ENCODE measurements at regions not wholly inside any gene's neighbourhood (a gene's known extent, or its start where the extent isn't known, plus 50 kb on each side); places are given as distances from the start of the nearest gene placed in this dataset.

DNA sequence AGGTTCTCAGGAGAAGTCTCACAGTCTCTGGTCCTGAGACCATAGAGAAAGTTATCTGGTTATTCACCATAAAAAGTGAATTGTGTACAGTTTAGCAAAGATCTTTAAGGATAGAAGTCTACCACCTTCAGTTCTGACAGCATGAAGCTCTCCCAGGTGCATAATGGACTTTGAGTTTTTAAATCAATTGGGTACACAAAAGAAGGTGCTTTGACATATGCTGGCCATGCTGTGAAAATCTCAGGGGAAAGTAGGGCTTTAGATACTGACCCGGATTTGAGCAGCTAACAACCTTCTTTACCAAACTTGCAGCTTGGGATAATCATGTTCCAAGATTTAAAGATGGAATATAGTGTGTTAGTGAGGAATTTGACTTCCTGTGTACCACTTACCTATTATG lies 264.2 kb downstream of the ZSWIM6 start:
- TF ChIP-seq, protein P1, sequence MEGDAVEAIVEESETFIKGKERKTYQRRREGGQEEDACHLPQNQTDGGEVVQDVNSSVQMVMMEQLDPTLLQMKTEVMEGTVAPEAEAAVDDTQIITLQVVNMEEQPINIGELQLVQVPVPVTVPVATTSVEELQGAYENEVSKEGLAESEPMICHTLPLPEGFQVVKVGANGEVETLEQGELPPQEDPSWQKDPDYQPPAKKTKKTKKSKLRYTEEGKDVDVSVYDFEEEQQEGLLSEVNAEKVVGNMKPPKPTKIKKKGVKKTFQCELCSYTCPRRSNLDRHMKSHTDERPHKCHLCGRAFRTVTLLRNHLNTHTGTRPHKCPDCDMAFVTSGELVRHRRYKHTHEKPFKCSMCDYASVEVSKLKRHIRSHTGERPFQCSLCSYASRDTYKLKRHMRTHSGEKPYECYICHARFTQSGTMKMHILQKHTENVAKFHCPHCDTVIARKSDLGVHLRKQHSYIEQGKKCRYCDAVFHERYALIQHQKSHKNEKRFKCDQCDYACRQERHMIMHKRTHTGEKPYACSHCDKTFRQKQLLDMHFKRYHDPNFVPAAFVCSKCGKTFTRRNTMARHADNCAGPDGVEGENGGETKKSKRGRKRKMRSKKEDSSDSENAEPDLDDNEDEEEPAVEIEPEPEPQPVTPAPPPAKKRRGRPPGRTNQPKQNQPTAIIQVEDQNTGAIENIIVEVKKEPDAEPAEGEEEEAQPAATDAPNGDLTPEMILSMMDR (IDR thresholded peaks at IDR 0.05): no peak
- Histone ChIP-seq H3K4me1 (ENCODE audit: control insufficient read depth in 1 of 2, insufficient read depth in 1 of 2, low read depth in 1 of 2, low read length in 1 of 2) (no peaks in the 10 kb centered on the region), H3K36me3 (no peaks in the 10 kb centered on the region), H3K27me3 (no peaks in the 10 kb centered on the region), H3K4me3 (ENCODE audit: low read depth in 1 of 2, low read length in 1 of 2) (no peak overlapping the region), H3K9me3 (no peaks in the 10 kb centered on the region), H3K27ac (no peak overlapping the region)

DNA sequence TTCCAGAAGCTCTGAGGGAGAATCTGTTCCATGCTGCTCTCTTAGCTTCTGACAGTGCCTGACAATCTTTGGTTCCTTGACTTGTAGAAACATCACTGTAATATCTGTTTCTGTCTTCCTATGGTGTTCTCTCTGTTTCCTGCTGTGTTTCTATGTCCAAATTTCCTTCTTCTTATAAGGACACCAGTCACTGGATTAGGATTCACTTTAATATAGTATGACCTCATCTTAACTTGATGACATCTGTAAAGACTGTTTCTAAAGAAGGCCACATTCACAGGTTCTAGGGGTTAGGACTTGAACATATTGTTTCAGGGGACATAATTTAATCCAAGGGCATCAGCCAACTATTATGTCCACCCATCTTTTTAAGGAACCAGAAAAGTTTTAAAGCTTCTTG lies 265.6 kb downstream of the ZSWIM6 start:
- no peaks in the 10 kb centered on the region for H3K27me3 ChIP-seq
- TF ChIP-seq, protein P1 (IDR thresholded peaks at IDR 0.05): no peak
- no peak overlapping the region for H3K27ac ChIP-seq

DNA sequence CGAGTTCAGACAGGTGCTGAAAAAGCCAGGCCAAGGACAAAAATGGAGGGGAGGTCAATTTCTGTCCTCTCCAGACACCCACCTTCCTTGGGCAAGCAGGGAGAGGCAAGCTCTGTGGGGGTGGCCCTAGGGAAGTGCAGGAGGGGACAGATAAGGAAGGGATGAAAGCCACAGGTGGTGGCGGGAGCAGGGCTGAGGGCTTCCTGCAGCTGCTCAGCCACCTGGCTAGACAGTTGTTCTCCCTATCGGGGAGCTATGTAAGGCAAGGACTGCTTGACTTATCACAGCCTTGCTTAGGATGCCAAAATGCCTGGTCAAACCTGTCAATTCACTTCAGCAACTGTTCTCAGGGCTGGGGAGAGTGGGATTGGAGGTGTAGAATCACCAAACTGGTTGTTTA lies 266.1 kb downstream of the ZSWIM6 start:
- Histone ChIP-seq H3K9me3 (no peaks in the 10 kb centered on the region), H3K27me3 (no peaks in the 10 kb centered on the region), H3K4me3 (ENCODE audit: low read depth in 1 of 2, low read length in 1 of 2) (no peak overlapping the region), H3K27ac (no peak overlapping the region), H3K4me1 (ENCODE audit: control insufficient read depth in 1 of 2, insufficient read depth in 1 of 2, low read depth in 1 of 2, low read length in 1 of 2) (no peaks in the 10 kb centered on the region), H3K36me3 (no peaks in the 10 kb centered on the region)
- TF ChIP-seq, protein P1 (IDR thresholded peaks at IDR 0.05): no peak

More for the DNA sequence above, 265.6 kb downstream of the ZSWIM6 start:
- Histone ChIP-seq H3K9me3 (no peaks in the 10 kb centered on the region), H3K4me1 (ENCODE audit: control insufficient read depth in 1 of 2, insufficient read depth in 1 of 2, low read depth in 1 of 2, low read length in 1 of 2) (no peaks in the 10 kb centered on the region), H3K4me3 (ENCODE audit: low read depth in 1 of 2, low read length in 1 of 2) (no peak overlapping the region), H3K36me3 (no peaks in the 10 kb centered on the region)

DNA sequence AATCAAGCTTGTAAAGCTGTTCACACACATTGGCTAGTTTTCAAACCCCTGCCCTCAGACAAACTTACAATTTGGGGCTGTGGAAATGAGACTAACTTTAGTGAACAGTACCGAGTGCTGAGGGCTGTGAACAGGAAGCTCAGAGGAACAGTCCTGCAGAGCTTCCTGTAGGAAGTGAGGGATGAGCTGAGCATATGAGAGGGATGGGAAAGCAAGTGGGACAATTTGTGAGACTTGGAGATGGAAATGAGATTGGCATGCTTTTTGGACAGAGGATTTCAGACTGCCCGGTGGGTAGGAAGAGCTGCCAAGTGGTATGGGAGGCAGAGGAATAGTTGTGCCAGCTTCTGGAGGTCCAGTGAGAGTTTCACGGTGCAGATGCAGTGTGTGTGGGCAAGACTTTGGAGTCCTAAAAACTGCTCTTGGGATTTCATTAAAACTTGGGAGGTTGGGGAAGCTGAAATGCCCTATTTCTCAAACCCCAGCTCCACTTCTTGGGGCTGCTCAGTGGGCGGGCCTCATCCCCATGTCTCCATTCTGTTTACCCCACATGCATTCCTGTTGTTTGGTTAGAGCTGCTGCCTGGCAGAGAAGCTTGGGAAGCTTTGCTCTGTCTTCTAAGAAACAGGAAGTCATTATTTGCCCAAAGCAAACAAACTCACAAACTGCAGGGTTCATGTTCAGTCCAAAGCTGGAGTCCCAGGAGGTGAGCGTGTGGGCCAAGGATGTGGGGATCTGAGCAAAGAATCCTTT lies 267.5 kb downstream of the ZSWIM6 start:
- Histone ChIP-seq H3K36me3 (no peaks in the 10 kb centered on the region), H3K9me3 (no peaks in the 10 kb centered on the region), H3K27me3 (no peaks in the 10 kb centered on the region), H3K4me1 (ENCODE audit: control insufficient read depth in 1 of 2, insufficient read depth in 1 of 2, low read depth in 1 of 2, low read length in 1 of 2) (no peaks in the 10 kb centered on the region), H3K27ac (no peak overlapping the region), H3K4me3 (ENCODE audit: low read depth in 1 of 2, low read length in 1 of 2) (no peak overlapping the region)
- TF ChIP-seq, protein P1 (IDR thresholded peaks at IDR 0.05): no peak

DNA sequence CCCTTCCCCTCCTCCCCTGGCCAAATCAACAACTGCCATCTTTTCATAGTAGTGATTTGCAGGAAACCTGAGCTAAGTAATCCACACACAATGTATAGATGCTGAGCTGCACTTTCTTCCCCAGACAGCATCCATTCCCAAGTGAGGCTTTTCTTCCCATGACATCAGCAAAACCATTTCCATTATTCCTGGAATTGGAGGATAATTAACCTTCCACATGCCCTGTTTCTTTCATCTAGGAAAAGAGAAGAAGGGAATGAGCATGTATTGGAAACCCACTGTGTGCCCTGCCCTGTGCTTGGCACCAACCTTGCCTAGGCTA lies 268.0 kb downstream of the ZSWIM6 start:
- TF ChIP-seq, protein P1 (IDR thresholded peaks at IDR 0.05): no peak
- H3K9me3 ChIP-seq: no peaks in the 10 kb centered on the region
- H3K4me3 ChIP-seq (ENCODE audit: low read depth in 1 of 2, low read length in 1 of 2): no peak overlapping the region
- H3K36me3 ChIP-seq: no peaks in the 10 kb centered on the region
- H3K4me1 ChIP-seq (ENCODE audit: control insufficient read depth in 1 of 2, insufficient read depth in 1 of 2, low read depth in 1 of 2, low read length in 1 of 2): no peaks in the 10 kb centered on the region
- H3K27me3 ChIP-seq: no peaks in the 10 kb centered on the region
- H3K27ac ChIP-seq: no peak overlapping the region

All from neutrophil (primary cell).